HAP-1 (cell line): ENCODE measurements at regions not wholly inside any gene's neighbourhood (a gene's known extent, or its start where the extent isn't known, plus 50 kb on each side); places are given as distances from the start of the nearest gene placed in this dataset.
A peak's percentile ranks its signal among the peaks of the same experiment; 100 is the strongest.

Experiments
- DNase-seq, 2 experiments: peaks; one replicate each; pipeline ENCODE4 v3.0.0-alpha.2; 2016 to 2020; ENCODE audit warnings: low spot score in 2 of 2
- H3K27me3 ChIP-seq: fragments of 250-450 bp; sonication (Bioruptor Pico); 2 replicates; pipeline ENCODE4 v1.5.1; 2020; ENCODE audit warnings: low read depth, mild to moderate bottlenecking, moderate library complexity
- H3K36me3 ChIP-seq: fragments of 250-450 bp; sonication (Bioruptor Pico); replicated peaks from 2 replicates; pipeline ENCODE4 v1.5.1; 2020; ENCODE audit warnings: mild to moderate bottlenecking
- H3K4me1 ChIP-seq: fragments of 250-450 bp; sonication (Bioruptor Pico); 2 replicates; pipeline ENCODE4 v1.5.1; 2020; ENCODE audit warnings: mild to moderate bottlenecking
- H3K4me3 ChIP-seq: fragments of 250-450 bp; sonication (Bioruptor Pico); 2 replicates; pipeline ENCODE4 v1.5.1; 2020; ENCODE audit warnings: mild to moderate bottlenecking, moderate library complexity
- H3K9me3 ChIP-seq: fragments of 250-450 bp; sonication (Bioruptor Pico); 2 replicates; pipeline ENCODE4 v1.5.1; 2020; ENCODE audit warnings: mild to moderate bottlenecking, moderate library complexity
- in situ Hi-C: fragments of 300-500 bp; cut with MboI; formaldehyde crosslinking; loops from 3 replicates; pipeline ENCODE4 v1.14.3; 2020; ENCODE audit warnings: low sequenced_read_pairs, inconsistent platforms, mixed read lengths

DNA sequence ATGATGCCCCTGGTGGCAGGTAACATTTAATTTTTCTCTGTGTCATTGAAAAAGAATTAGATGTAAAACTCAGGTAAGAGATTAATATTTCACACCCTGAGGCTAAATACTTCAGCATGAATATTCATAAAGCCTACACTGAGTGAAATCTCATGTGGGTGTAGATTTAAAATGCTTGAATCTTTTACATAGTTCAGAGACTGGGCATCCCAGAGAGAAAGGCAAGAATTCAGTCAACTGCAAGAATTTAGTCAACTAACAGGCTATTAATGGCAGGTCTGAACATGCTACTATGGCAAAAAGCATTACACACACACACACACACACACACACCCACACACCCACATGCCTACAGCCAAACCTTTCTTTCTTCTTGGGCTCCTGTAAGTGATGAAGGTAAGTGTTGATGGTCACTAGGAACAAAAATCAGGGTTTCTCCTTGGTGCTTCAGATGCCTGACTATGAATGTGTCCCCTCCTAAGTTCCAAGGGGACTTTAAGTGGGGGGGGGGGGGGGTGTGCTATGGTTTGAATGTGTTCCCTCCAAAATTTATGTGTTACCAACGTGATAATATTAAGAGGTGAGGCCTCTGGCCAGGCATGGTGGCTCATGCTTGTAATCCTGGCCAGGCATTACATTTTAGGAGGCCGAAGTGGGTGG, 63.7 kb upstream of the PSMD7 start:
- DNase-seq = no peak
- in situ Hi-C loops = no loop called here
- H3K9me3 ChIP-seq = no peaks in the 10 kb centered on the region
- H3K4me3 ChIP-seq = no peak overlapping the region
- H3K27me3 ChIP-seq = peaks cover 2% of the 10 kb centered on the region; the same call in 1 of the 2 replicates
- no peaks in the 10 kb centered on the region for H3K4me1 ChIP-seq
- no peaks in the 10 kb centered on the region for H3K36me3 ChIP-seq

DNA sequence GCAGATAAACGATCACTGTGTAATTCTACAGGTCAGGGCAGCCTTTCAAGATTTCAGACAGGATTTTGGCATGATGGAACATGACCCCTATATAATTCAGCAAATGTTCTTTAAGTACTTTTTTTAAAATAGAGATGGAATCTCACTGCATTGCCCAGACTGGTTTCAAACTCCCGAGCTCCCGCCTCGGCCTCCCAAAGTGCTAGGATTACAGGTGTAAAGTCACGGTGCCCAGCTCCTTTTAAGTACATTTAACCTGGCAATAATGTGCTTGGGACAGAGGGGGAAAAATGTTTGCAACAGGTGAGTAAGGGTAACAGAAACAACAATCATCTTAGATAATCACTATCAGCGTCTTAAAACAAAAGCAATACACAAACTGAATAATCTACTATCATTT, 66.5 kb upstream of the PSMD7 start:
- H3K27me3 ChIP-seq = peaks cover 2% of the 10 kb centered on the region
- no peaks in the 10 kb centered on the region for H3K9me3 ChIP-seq
- H3K36me3 ChIP-seq = no peaks in the 10 kb centered on the region
- peaks cover 6% of the 10 kb centered on the region for H3K4me1 ChIP-seq
- H3K4me3 ChIP-seq = no peak overlapping the region
- in situ Hi-C loops = no loop called here
- no peak for DNase-seq

DNA sequence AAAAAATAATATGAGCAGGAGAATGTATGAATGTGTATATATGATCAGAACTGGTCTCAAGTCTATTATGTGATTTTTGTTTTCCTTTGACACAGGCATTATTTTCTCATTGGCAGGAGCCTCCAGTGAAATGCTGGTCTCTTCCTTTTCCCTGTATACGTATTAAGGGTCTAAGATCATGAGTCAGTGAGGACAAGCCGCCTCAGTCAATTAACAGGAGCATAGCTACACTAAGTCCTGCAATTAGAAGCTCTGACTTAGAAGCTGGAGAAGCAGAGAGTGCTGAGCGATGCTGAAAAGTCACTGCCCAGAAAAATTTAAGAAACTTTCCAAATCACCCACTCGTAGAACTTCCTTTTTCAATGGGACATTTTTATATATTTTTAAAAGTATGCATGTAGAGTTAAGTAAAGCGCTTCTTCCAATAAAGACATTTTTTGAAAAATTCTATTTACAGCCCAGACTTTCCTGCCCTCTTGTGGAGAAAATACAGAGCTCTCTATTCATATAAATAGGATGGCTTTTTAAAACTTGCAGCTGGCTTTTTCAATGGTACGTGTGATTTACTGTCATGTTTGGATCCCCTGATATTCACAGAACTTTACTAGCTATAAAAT, 70.2 kb upstream of the PSMD7 start:
- Histone ChIP-seq H3K36me3 (no peaks in the 10 kb centered on the region), H3K27me3 (peaks cover 2% of the 10 kb centered on the region), H3K4me1 (peaks cover 6% of the 10 kb centered on the region), H3K9me3 (no peaks in the 10 kb centered on the region), H3K4me3 (no peak overlapping the region)
- DNase-seq = peak in 1 of 2 experiments; percentile 28
- in situ Hi-C loops = no loop called here

DNA sequence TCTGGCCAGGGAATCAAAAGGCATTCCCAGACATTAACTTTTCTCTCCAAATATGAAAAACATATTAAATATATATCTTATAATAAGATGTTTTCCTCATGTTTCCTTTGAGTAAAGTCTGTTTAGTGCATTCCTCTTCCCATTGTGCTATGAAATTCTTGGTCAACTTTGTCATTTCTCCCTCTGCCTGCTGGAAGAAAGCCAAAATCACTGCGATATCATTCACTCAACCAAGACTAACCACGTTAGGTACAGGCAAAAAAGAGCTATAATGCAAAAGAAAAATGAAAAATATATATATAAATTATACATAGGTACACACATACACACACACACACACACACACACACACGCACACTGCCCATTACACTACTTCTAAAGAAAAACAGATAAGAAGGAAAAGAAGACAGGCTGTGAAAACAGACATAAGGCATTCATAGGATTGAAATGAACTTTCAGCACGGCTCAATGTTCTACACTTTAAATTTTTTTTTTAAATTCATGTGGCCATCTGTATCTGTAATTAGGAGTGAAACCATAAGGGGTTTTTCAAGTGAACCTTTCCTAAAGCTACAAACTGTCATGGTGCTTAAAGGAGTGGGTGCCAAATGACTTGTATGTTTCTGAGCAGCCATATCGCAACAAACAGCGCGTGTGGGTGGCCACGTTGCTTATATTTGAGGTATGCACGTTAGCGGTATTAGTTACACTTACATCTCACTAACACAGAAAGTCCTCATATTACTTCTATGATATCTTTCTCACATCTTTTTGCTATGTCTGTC, 71.6 kb upstream of the PSMD7 start:
- Histone ChIP-seq H3K36me3 (no peaks in the 10 kb centered on the region), H3K4me1 (peaks cover 6% of the 10 kb centered on the region), H3K27me3 (no peaks in the 10 kb centered on the region; the same call in 1 of the 2 replicates), H3K9me3 (no peaks in the 10 kb centered on the region), H3K4me3 (no peak overlapping the region)
- in situ Hi-C loops = no loop called here
- no peak for DNase-seq

DNA sequence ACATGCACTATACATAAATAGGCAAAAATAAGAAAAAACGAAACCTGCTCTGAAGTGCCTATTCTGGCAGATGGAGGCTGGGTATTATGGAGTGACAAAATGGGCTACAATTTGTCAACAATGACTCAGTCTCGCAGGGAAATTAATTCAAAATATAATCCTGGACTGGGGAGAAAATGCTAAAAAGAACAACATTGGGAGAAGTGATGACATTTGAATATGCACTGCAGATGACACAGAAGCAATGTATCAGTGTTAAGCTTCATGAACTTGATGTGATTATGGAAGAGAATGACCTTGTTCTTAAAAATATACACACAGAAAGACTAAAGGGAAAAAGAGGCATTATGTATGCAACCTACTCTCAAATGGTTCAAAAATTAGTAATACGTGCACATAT, 74.8 kb upstream of the PSMD7 start:
- no peaks in the 10 kb centered on the region for H3K9me3 ChIP-seq
- peaks cover 5% of the 10 kb centered on the region for H3K4me1 ChIP-seq
- H3K27me3 ChIP-seq = peaks cover 4% of the 10 kb centered on the region; the same call in 1 of the 2 replicates
- DNase-seq = no peak
- H3K4me3 ChIP-seq = no peak overlapping the region
- no peaks in the 10 kb centered on the region for H3K36me3 ChIP-seq
- in situ Hi-C loops = no loop called here

DNA sequence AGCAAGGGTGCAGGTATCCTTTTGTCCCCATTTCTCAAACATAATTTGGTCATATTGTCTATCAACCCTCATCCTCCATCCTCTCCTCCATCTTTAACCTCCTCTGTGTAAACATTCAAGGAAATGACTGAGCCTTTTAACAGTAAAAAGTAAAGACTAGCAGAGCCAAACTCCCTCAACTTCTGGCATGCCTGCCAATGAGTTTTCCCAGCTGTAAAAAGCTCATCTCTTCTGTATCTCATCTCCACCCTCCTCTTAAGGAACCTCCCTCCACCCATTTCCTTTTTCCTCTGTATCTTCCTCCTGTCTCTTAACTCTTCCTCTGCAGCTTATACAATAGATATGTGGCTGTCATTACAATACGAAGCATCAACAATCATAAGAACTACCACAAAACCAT, 76.9 kb upstream of the PSMD7 start:
- Histone ChIP-seq H3K36me3 (no peaks in the 10 kb centered on the region), H3K9me3 (no peaks in the 10 kb centered on the region), H3K4me1 (no peaks in the 10 kb centered on the region), H3K27me3 (0 out of 2 replicates have a peak, but pooled peaks cover 4% of the 10 kb centered on the region), H3K4me3 (no peak overlapping the region)
- in situ Hi-C loops = no loop called here
- DNase-seq = no peak

DNA sequence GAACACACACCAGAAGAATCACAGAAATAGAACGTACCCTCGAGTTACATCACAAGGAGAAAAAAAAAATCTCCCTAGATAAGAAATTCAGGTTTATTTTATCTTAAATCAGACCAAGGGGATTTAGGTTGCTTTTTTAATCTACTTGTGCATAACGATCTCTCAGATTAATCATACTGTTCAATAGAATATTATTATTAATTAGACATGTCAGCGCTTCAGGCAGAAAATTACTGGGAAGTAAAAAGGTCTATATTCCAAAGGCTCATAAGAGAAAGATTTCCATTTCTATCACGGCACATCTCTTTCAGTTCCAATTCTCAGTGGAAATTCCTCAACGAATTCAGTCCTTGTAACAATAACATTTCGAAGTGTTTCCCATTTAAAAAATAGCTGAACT, 77.7 kb upstream of the PSMD7 start:
- Histone ChIP-seq H3K4me1 (no peaks in the 10 kb centered on the region), H3K36me3 (no peaks in the 10 kb centered on the region), H3K9me3 (no peaks in the 10 kb centered on the region), H3K27me3 (0 out of 2 replicates have a peak, but pooled peaks cover 4% of the 10 kb centered on the region), H3K4me3 (no peak overlapping the region)
- in situ Hi-C loops = no loop called here
- no peak for DNase-seq

DNA sequence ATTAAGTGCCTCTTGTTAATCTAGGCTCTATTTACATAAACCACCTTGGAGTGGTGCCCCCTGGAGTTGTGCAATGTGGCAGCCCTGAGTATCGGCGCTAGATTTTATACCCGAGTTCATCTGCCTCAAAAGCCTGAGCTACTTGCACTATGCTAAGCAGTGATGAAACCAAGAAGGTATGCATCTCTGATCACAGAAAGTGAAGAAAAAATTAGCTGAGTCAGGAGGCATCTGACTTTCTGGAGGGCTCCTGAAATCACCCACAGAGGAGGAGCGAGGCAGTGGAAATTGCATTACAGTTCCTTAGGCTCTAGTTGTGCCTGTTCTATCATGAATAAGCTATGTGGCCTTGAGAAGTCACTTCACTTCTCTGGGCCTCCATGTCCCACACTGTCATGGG, 80.3 kb upstream of the PSMD7 start:
- H3K36me3 ChIP-seq = no peaks in the 10 kb centered on the region
- H3K4me1 ChIP-seq = no peaks in the 10 kb centered on the region
- in situ Hi-C loops = no loop called here
- 0 out of 2 replicates have a peak, but pooled peaks cover 4% of the 10 kb centered on the region for H3K27me3 ChIP-seq
- DNase-seq = no peak
- H3K4me3 ChIP-seq = no peak overlapping the region
- H3K9me3 ChIP-seq = no peaks in the 10 kb centered on the region

DNA sequence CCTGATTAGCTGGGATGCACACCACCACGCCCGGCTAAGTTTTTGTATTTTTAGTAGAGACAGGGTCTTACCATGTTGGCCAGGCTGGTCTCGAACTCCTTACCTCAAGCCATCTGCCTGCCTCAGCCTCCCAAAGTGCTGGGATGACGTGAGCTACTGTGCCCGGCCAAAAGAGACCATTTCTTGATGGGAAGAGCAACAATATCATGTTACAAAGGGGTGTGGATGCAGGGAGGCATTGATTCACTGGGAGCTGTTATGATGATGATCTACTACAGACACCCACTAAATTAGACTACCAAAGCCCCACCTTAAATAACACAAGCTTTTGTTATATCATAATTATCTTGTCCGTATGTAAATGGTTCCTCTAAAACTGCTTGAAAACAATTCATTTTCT, 81.4 kb upstream of the PSMD7 start:
- in situ Hi-C loops = no loop called here
- no peak for DNase-seq
- Histone ChIP-seq H3K36me3 (no peaks in the 10 kb centered on the region), H3K9me3 (no peaks in the 10 kb centered on the region), H3K4me1 (no peaks in the 10 kb centered on the region), H3K27me3 (0 out of 2 replicates have a peak, but pooled peaks cover 4% of the 10 kb centered on the region), H3K4me3 (no peak overlapping the region)

DNA sequence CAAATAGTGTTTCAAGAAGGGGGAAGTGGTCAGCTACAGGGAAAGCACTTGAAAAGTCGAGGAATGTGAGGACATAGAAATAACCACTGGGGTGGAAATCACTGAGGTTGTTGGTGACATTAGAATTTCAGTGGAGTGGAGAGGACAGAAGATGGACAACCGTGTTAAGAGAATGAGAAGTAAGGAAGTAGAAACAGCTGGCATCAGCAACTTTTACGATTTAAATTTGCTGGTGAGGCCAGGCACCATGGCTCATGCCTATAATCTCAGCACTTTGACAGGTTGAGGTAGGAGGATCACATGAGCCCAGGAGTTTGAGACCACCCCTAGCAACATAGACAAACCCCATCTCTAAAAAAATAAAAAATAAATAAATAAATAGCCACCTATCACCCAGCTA, 83.2 kb upstream of the PSMD7 start:
- in situ Hi-C loops = no loop called here
- H3K36me3 ChIP-seq = no peaks in the 10 kb centered on the region
- no peak for DNase-seq
- H3K27me3 ChIP-seq = 0 out of 2 replicates have a peak, but pooled peaks cover 4% of the 10 kb centered on the region
- H3K9me3 ChIP-seq = no peaks in the 10 kb centered on the region
- H3K4me1 ChIP-seq = no peaks in the 10 kb centered on the region
- no peak overlapping the region for H3K4me3 ChIP-seq

DNA sequence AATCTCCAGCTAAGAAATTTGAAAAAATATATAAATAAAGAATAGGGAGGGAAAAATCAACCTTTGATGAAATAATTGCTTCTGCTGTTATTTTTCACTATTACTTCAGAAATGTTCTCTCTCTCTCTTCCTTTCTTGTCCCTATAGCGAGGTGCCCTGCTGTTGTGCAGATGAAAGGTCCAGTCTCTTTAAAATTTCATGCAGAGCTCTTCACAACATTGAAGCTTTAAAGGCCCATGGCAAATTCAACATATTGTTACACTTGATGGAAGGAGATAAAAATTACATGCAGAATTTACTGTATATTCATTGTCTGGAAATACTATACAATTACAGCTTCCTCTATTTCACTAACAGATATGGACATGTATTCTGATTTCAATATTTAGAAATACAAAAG, 86.4 kb upstream of the PSMD7 start:
- in situ Hi-C loops = no loop called here
- Histone ChIP-seq H3K36me3 (no peaks in the 10 kb centered on the region), H3K9me3 (no peaks in the 10 kb centered on the region), H3K27me3 (no peaks in the 10 kb centered on the region), H3K4me1 (no peaks in the 10 kb centered on the region), H3K4me3 (no peak overlapping the region)
- no peak for DNase-seq

DNA sequence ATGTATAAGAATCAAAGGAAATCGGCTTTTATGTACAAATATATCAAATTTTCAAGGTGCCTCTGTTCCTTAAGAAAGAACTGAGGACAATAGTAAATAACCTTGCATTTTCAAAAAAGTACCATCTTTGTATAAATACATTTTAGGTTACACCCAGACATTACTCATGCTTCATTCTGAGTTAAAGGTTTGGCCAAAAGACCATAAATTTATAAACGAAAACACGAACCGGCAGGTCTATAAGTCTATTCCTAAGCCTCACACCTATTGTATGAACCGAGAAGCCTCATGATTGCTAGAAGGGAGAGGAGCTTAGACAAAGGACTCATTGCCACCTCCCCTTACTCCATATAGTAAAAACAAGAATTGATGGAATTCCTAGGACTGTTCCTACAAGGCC, 94.6 kb upstream of the PSMD7 start:
- no peaks in the 10 kb centered on the region for H3K4me1 ChIP-seq
- no peaks in the 10 kb centered on the region for H3K9me3 ChIP-seq
- H3K36me3 ChIP-seq = no peaks in the 10 kb centered on the region
- H3K27me3 ChIP-seq = peaks cover 7% of the 10 kb centered on the region; the same call in 1 of the 2 replicates
- no peak overlapping the region for H3K4me3 ChIP-seq
- in situ Hi-C loops = no loop called here
- DNase-seq = no peak

DNA sequence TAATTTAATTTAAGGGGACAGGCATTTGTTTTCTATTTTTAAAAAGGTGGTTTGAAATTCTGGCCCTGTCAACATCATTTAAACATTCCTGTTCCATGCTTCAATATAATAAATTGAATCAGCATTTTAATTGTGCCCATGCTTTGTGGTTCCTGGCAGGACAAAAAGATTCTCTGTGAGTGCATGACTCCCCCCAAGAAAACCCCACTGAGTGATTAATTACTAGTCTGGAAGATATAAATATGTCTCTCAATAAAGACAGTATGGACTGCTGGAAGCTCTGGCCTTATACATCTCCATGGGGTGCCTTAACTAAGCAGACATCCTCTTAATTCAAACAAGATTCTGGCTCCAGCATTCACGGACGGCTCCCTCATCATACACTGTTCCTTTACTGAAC, 95.0 kb upstream of the PSMD7 start:
- peaks cover 7% of the 10 kb centered on the region; the same call in 1 of the 2 replicates for H3K27me3 ChIP-seq
- H3K9me3 ChIP-seq = no peaks in the 10 kb centered on the region
- no peaks in the 10 kb centered on the region for H3K4me1 ChIP-seq
- DNase-seq = no peak
- H3K36me3 ChIP-seq = no peaks in the 10 kb centered on the region
- no peak overlapping the region for H3K4me3 ChIP-seq
- in situ Hi-C loops = no loop called here

DNA sequence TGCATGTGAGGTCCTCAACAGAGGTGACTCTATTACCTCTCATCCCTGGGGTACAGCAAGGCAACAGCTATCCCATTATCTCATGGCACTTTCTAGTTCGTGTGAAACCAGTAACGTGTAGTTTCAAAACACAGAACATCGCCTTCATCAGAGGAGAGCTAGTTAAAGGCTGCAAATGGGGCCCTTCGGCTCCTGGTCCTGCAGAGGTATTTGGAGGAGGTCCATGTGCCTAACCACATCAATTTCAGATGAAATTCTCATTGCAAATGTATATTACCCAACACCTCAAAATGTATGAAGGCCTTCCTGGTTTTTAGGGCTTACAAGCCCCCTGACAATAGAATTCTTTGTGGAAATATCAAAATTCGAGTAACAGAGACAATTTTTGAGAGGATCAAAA, 95.7 kb upstream of the PSMD7 start:
- no peaks in the 10 kb centered on the region for H3K36me3 ChIP-seq
- no peak overlapping the region for H3K4me3 ChIP-seq
- H3K9me3 ChIP-seq = no peaks in the 10 kb centered on the region
- H3K27me3 ChIP-seq = peaks cover 7% of the 10 kb centered on the region; the same call in 1 of the 2 replicates
- in situ Hi-C loops = no loop called here
- DNase-seq = no peak
- H3K4me1 ChIP-seq = no peaks in the 10 kb centered on the region
